HG03378 (cell line): ENCODE measurements at regions not wholly inside any gene's neighbourhood (a gene's known extent, or its start where the extent isn't known, plus 50 kb on each side); places are given as distances from the start of the nearest gene placed in this dataset.
A peak's percentile ranks its signal among the peaks of the same experiment; 100 is the strongest.

Experiments
- ATAC-seq: cut with Tn5 transposase; IDR thresholded peaks from one replicate; pipeline ENCODE4 v1.9.1; 2021; ENCODE audit warnings: mild to moderate bottlenecking, moderate library complexity; ENCODE audit not compliant: unreplicated experiment

GRCh38 chrX:4373791-4374190, 660.3 kb upstream of the PRKX start:
- no peak for ATAC-seq

- ATAC-seq = no peak
These were observed 645.1 kb upstream of the PRKX start for GRCh38 chrX:4358577-4358976.

GRCh38 chrX:4322916-4323315, 609.5 kb upstream of the PRKX start:
- no peak for ATAC-seq

- no peak for ATAC-seq
These were observed 607.0 kb upstream of the PRKX start for GRCh38 chrX:4320436-4320947.

- ATAC-seq = no peak
These were observed 602.4 kb upstream of the PRKX start for GRCh38 chrX:4315891-4316290.

GRCh38 chrX:4314586-4314985, 601.1 kb upstream of the PRKX start:
- ATAC-seq = no peak

- no peak for ATAC-seq
These were observed 563.7 kb upstream of the PRKX start for GRCh38 chrX:4277122-4277521.

- no peak for ATAC-seq
These were observed 555.2 kb upstream of the PRKX start for GRCh38 chrX:4268676-4269075.

- no peak for ATAC-seq
These were observed 551.6 kb upstream of the PRKX start for GRCh38 chrX:4265036-4265435.

- ATAC-seq = no peak
These were observed 549.8 kb upstream of the PRKX start for GRCh38 chrX:4263030-4263803.

GRCh38 chrX:4253092-4253491, 539.6 kb upstream of the PRKX start:
- ATAC-seq = no peak

- ATAC-seq = no peak
These were observed 536.0 kb upstream of the PRKX start for GRCh38 chrX:4249401-4249800.

- no peak for ATAC-seq
These were observed 530.3 kb upstream of the PRKX start for GRCh38 chrX:4243759-4244158.

- peak; percentile 28 for ATAC-seq
These were observed 527.2 kb upstream of the PRKX start for GRCh38 chrX:4240541-4241194.

GRCh38 chrX:4239650-4240540, 526.4 kb upstream of the PRKX start:
- peak; percentile 66 for ATAC-seq

GRCh38 chrX:4238916-4239315, 525.5 kb upstream of the PRKX start:
- no peak for ATAC-seq

GRCh38 chrX:4225086-4225485, 511.6 kb upstream of the PRKX start:
- ATAC-seq = no peak

- no peak for ATAC-seq
These were observed 493.5 kb upstream of the PRKX start for GRCh38 chrX:4206941-4207340.

- ATAC-seq = no peak
These were observed 484.5 kb upstream of the PRKX start for GRCh38 chrX:4197971-4198370.

GRCh38 chrX:4193500-4194155, 480.2 kb upstream of the PRKX start:
- no peak for ATAC-seq

- no peak for ATAC-seq
These were observed 472.9 kb upstream of the PRKX start for GRCh38 chrX:4186331-4186730.
